ENCODE measurements at regions not wholly inside any gene's neighbourhood (a gene's known extent, or its start where the extent isn't known, plus 50 kb on each side); places are given as distances from the start of the nearest gene placed in this dataset.

- no peaks in the 10 kb centered on the region for H3K9me2 ChIP-seq (replicated peaks; ENCODE audit: insufficient read depth, low read length)
- H3K4me2 ChIP-seq (ENCODE audit: low read depth, low read length) = no peak overlapping the region
- no peaks in the 10 kb centered on the region for H3K9me3 ChIP-seq (replicated peaks; ENCODE audit: insufficient read depth, low read length)
- H3K36me3 ChIP-seq (replicated peaks; ENCODE audit: insufficient read depth, low read length) = no peaks in the 10 kb centered on the region
- H3K27ac ChIP-seq (ENCODE audit: low read length) = no peak overlapping the region
- no peak overlapping the region for H3K9ac ChIP-seq (ENCODE audit: low read length)
- H2AFZ ChIP-seq (ENCODE audit: low read length) = no peak overlapping the region
- H3K27me3 ChIP-seq (replicated peaks; ENCODE audit: insufficient read depth, low read length) = no peaks in the 10 kb centered on the region
- H3K4me3 ChIP-seq (ENCODE audit: low read length) = no peak overlapping the region
- no peak for DNase-seq
- H3K4me1 ChIP-seq (ENCODE audit: low read length) = no peaks in the 10 kb centered on the region
- H3K79me2 ChIP-seq (ENCODE audit: low read length) = no peaks in the 10 kb centered on the region
- H4K20me1 ChIP-seq (ENCODE audit: insufficient read depth, low read length) = no peaks in the 10 kb centered on the region
- TF ChIP-seq CTCF (IDR thresholded peaks at IDR 0.05; ENCODE audit: low read length) (no peak), EZH2phosphoT487 (IDR thresholded peaks at IDR 0.05; ENCODE audit: low read length) (no peak), EZH2 (optimal IDR thresholded peaks at IDR 0.05; ENCODE audit: low read depth, low read length) (no peak)
- H3F3A ChIP-seq (ENCODE audit: insufficient read depth, low read length) = no peaks in the 10 kb centered on the region
Measured at GRCh38 chr2:55760125-55760524, 66.5 kb upstream of the PNPT1 start.

- H3K36me3 ChIP-seq (replicated peaks; ENCODE audit: insufficient read depth, low read length) = no peaks in the 10 kb centered on the region
- no peak for DNase-seq
- TF ChIP-seq EZH2phosphoT487 (IDR thresholded peaks at IDR 0.05; ENCODE audit: low read length) (no peak), EZH2 (optimal IDR thresholded peaks at IDR 0.05; ENCODE audit: low read depth, low read length) (no peak), CTCF (IDR thresholded peaks at IDR 0.05; ENCODE audit: low read length) (no peak)
- no peaks in the 10 kb centered on the region for H4K20me1 ChIP-seq (ENCODE audit: insufficient read depth, low read length)
- no peak overlapping the region for H3K4me3 ChIP-seq (ENCODE audit: low read length)
- no peaks in the 10 kb centered on the region for H3K4me1 ChIP-seq (ENCODE audit: low read length)
- no peaks in the 10 kb centered on the region for H3K27me3 ChIP-seq (replicated peaks; ENCODE audit: insufficient read depth, low read length)
- no peaks in the 10 kb centered on the region for H3K9me3 ChIP-seq (replicated peaks; ENCODE audit: insufficient read depth, low read length)
- H3K27ac ChIP-seq (ENCODE audit: low read length) = no peak overlapping the region
- H3K9ac ChIP-seq (ENCODE audit: low read length) = no peak overlapping the region
- H3K9me2 ChIP-seq (replicated peaks; ENCODE audit: insufficient read depth, low read length) = no peaks in the 10 kb centered on the region
- no peak overlapping the region for H2AFZ ChIP-seq (ENCODE audit: low read length)
- H3K4me2 ChIP-seq (ENCODE audit: low read depth, low read length) = no peak overlapping the region
- no peaks in the 10 kb centered on the region for H3F3A ChIP-seq (ENCODE audit: insufficient read depth, low read length)
- no peaks in the 10 kb centered on the region for H3K79me2 ChIP-seq (ENCODE audit: low read length)
Measured at GRCh38 chr2:55759271-55759921, 65.8 kb upstream of the PNPT1 start.

GRCh38 chr2:55751966-55752365 lies 58.3 kb upstream of the PNPT1 start:
- Histone ChIP-seq H3F3A (ENCODE audit: insufficient read depth, low read length) (no peaks in the 10 kb centered on the region), H3K9ac (ENCODE audit: low read length) (no peak overlapping the region), H3K4me1 (ENCODE audit: low read length) (no peaks in the 10 kb centered on the region), H3K79me2 (ENCODE audit: low read length) (no peaks in the 10 kb centered on the region), H3K9me2 (replicated peaks; ENCODE audit: insufficient read depth, low read length) (no peaks in the 10 kb centered on the region), H3K36me3 (replicated peaks; ENCODE audit: insufficient read depth, low read length) (no peaks in the 10 kb centered on the region), H3K27ac (ENCODE audit: low read length) (no peak overlapping the region), H2AFZ (ENCODE audit: low read length) (no peak overlapping the region), H4K20me1 (ENCODE audit: insufficient read depth, low read length) (no peaks in the 10 kb centered on the region), H3K4me3 (ENCODE audit: low read length) (no peak overlapping the region), H3K9me3 (replicated peaks; ENCODE audit: insufficient read depth, low read length) (no peaks in the 10 kb centered on the region), H3K27me3 (replicated peaks; ENCODE audit: insufficient read depth, low read length) (no peaks in the 10 kb centered on the region), H3K4me2 (ENCODE audit: low read depth, low read length) (no peak overlapping the region)
- TF ChIP-seq CTCF (IDR thresholded peaks at IDR 0.05; ENCODE audit: low read length) = no peak
- no peak for TF ChIP-seq EZH2 (optimal IDR thresholded peaks at IDR 0.05; ENCODE audit: low read depth, low read length)
- no peak for TF ChIP-seq EZH2phosphoT487 (IDR thresholded peaks at IDR 0.05; ENCODE audit: low read length)
- DNase-seq = no peak

Data from MM.1S (cell line).